Vagina (tissue), 2 donors: ENCODE measurements at regions not wholly inside any gene's neighbourhood (a gene's known extent, or its start where the extent isn't known, plus 50 kb on each side); places are given as distances from the start of the nearest gene placed in this dataset.

ENCODE experiments used
- POLR2A ChIP-seq, 2 donors: fragments of 450-650 bp; IDR thresholded peaks; one replicate each; pipeline ENCODE4 v1.6.1; 2017; ENCODE audit warnings: antibody characterized with exemption in 2 of 2, mild to moderate bottlenecking in 2 of 2, moderate library complexity in 2 of 2
- POLR2AphosphoS5 ChIP-seq, 2 donors: sonication (generic); formaldehyde crosslinking; IDR thresholded peaks; one replicate each; pipeline ENCODE4 v1.9.0; 2017; ENCODE audit warnings: antibody characterized with exemption in 2 of 2, mild to moderate bottlenecking in 2 of 2, low read depth in 1 of 2; ENCODE audit not compliant: insufficient read depth in 1 of 2
- TF ChIP-seq, protein P1 (sequence below), 3 experiments: fragments of 450-650 bp in 2 of 3; fragments of 200-600 bp in 1 of 3; sonication (generic) in 1 of 3; IDR thresholded peaks; one replicate each; pipeline ENCODE4 v1.5.1; 2017 to 2019; ENCODE audit warnings: antibody characterized with exemption in 3 of 3, mild to moderate bottlenecking in 2 of 3, moderate library complexity in 2 of 3

DNA sequence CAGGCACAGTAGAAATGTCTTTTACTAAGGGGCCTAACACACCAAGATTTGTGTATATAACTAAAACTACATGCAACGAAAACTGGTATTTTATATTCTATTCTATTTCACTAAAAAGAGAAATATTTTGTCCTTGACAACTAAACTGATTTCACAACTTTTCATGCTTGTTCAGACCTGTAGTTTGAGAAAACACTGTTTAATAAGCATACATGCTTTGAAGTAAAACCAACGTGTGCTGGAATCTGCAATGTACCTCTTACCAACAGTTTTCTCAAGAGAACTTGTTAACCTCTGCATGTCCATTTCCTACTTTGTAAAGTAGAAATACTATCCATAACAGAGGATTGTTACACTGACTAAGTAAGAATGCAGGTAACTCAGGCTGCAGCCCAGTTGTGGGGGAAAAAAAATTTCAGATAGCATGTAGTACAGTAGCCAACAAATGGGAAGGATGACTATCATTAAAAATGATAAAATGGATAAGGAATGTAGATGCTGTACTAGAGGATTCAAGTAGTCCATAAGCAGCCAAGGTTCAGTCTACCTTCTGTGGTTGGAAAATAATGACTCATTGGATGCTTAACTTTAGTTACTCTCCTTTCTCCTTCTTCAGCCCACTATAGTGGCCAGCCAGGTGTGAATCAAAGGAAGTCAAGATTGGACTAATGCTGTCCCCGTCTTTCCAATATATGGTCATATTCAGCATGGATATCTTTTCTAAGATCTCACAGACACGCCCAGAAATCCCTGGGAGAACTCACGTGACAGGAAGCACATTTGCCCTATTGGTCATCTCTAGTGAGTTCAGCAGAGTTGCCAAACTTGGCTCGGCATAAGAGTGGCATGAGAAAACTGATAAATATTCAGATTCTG lies 65.2 kb downstream of the HFE start:
- TF ChIP-seq POLR2A (IDR thresholded peaks at IDR 0.05) (no peak), POLR2AphosphoS5 (IDR thresholded peaks at IDR 0.05; ENCODE audit: insufficient read depth in 1 of 2, low read depth in 1 of 2) (no peak)
- TF ChIP-seq, protein P1, sequence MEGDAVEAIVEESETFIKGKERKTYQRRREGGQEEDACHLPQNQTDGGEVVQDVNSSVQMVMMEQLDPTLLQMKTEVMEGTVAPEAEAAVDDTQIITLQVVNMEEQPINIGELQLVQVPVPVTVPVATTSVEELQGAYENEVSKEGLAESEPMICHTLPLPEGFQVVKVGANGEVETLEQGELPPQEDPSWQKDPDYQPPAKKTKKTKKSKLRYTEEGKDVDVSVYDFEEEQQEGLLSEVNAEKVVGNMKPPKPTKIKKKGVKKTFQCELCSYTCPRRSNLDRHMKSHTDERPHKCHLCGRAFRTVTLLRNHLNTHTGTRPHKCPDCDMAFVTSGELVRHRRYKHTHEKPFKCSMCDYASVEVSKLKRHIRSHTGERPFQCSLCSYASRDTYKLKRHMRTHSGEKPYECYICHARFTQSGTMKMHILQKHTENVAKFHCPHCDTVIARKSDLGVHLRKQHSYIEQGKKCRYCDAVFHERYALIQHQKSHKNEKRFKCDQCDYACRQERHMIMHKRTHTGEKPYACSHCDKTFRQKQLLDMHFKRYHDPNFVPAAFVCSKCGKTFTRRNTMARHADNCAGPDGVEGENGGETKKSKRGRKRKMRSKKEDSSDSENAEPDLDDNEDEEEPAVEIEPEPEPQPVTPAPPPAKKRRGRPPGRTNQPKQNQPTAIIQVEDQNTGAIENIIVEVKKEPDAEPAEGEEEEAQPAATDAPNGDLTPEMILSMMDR (IDR thresholded peaks at IDR 0.05) = no peak
